Islet precursor cell (in vitro differentiated cells): ENCODE measurements at regions not wholly inside any gene's neighbourhood (a gene's known extent, or its start where the extent isn't known, plus 50 kb on each side); places are given as distances from the start of the nearest gene placed in this dataset.
"Not testable (repeated sequence)": the region's sequence is repeated elsewhere in the genome, so short reads cannot be mapped to it uniquely, and the experiment has no call there.

Experiments
- DNase-seq: peaks from one replicate; pipeline ENCODE4 v3.0.0-alpha.2; 2018

GRCh38 chr10:56096226-56096517 is 264.9 kb downstream of the ZWINT start:
- DNase-seq = no peak

- peak; percentile 59 for DNase-seq
Observed at GRCh38 chr10:56095506-56096225, 265.4 kb downstream of the ZWINT start.

- not testable (repeated sequence) for DNase-seq
Observed at GRCh38 chr10:56093645-56094044, 267.4 kb downstream of the ZWINT start.

GRCh38 chr10:56091872-56092271 is 269.2 kb downstream of the ZWINT start:
- no peak for DNase-seq

GRCh38 chr10:56090914-56091540 is 270.0 kb downstream of the ZWINT start:
- no peak for DNase-seq

- no peak for DNase-seq
Observed at GRCh38 chr10:56085406-56086122, 275.5 kb downstream of the ZWINT start.

- DNase-seq = no peak
Observed at GRCh38 chr10:56082169-56082568, 278.9 kb downstream of the ZWINT start.

- DNase-seq = no peak
Observed at GRCh38 chr10:56068473-56069263, 292.4 kb downstream of the ZWINT start.

GRCh38 chr10:56068040-56068439 is 293.0 kb downstream of the ZWINT start:
- DNase-seq = no peak

- no peak for DNase-seq
Observed at GRCh38 chr10:56063642-56064041, 297.4 kb downstream of the ZWINT start.

GRCh38 chr10:56057860-56058259 is 303.2 kb downstream of the ZWINT start:
- DNase-seq = no peak

- no peak for DNase-seq
Observed at GRCh38 chr10:56035489-56035888, 325.6 kb downstream of the ZWINT start.

GRCh38 chr10:56028298-56029132 is 332.5 kb downstream of the ZWINT start:
- DNase-seq = no peak

GRCh38 chr10:56012101-56012500 is 349.0 kb downstream of the ZWINT start:
- DNase-seq = peak; percentile 81

GRCh38 chr10:56003555-56003954 is 357.5 kb downstream of the ZWINT start:
- no peak for DNase-seq

- DNase-seq = no peak
Observed at GRCh38 chr10:55989188-55989587, 371.9 kb downstream of the ZWINT start.

GRCh38 chr10:55979203-55979602 is 381.9 kb downstream of the ZWINT start:
- no peak for DNase-seq

GRCh38 chr10:55966101-55966500 is 395.0 kb downstream of the ZWINT start:
- DNase-seq = no peak

- no peak for DNase-seq
Observed at GRCh38 chr10:55943403-55943802, 417.7 kb downstream of the ZWINT start.

GRCh38 chr10:55929291-55929690 is 431.8 kb downstream of the ZWINT start:
- DNase-seq = no peak

- DNase-seq = not testable (repeated sequence)
Observed at GRCh38 chr10:55899472-55900147, 461.4 kb downstream of the ZWINT start.

- no peak for DNase-seq
Observed at GRCh38 chr10:55897490-55897921, 463.6 kb downstream of the ZWINT start.
